ENCODE measurements at regions not wholly inside any gene's neighbourhood (a gene's known extent, or its start where the extent isn't known, plus 50 kb on each side); places are given as distances from the start of the nearest gene placed in this dataset.

- TF ChIP-seq POLR2A (IDR thresholded peaks at IDR 0.05; ENCODE audit: low read length) = no peak
- TF ChIP-seq GATA1 (IDR thresholded peaks at IDR 0.05; ENCODE audit: low read depth, low read length) = no peak
Observed at GRCh38 chr21:40912375-40912774, 65.4 kb upstream of the DSCAM start.

Data from erythroblast (primary cell).